Stimulated activated CD8-positive, alpha-beta memory T cell treated with anti-CD3 and anti-CD28 coated beads, Interleukin-7, amount 100 ng/mL, for 48 hours (primary cell): ENCODE measurements at regions not wholly inside any gene's neighbourhood (a gene's known extent, or its start where the extent isn't known, plus 50 kb on each side); places are given as distances from the start of the nearest gene placed in this dataset.
"Not testable (repeated sequence)": the region's sequence is repeated elsewhere in the genome, so short reads cannot be mapped to it uniquely, and the experiment has no call there.

Experiments used
- DNase-seq, 2 donors: peaks; one replicate each; pipeline ENCODE4 v3.0.0-alpha.2; 2020; ENCODE audit warnings: low read depth in 1 of 2; ENCODE audit errors: extremely low read depth in 1 of 2

GRCh38 chr5:36739751-36740221, 133.4 kb downstream of the SLC1A3 start:
- DNase-seq = peak; percentile 25 to 49

- DNase-seq = no peak
Measured at GRCh38 chr5:36740259-36740898, 134.0 kb downstream of the SLC1A3 start.

- no peak for DNase-seq
Measured at GRCh38 chr5:36741128-36741527, 134.7 kb downstream of the SLC1A3 start.

GRCh38 chr5:36743891-36744772, 132.4 kb upstream of the NIPBL start:
- DNase-seq = no peak

- DNase-seq = no peak
Measured at GRCh38 chr5:36744773-36745589, 131.6 kb upstream of the NIPBL start.

GRCh38 chr5:36747794-36748193, 128.8 kb upstream of the NIPBL start:
- not testable (repeated sequence) for DNase-seq

- no peak for DNase-seq
Measured at GRCh38 chr5:36751886-36752285, 124.7 kb upstream of the NIPBL start.

GRCh38 chr5:36755342-36755741, 121.2 kb upstream of the NIPBL start:
- no peak for DNase-seq

- DNase-seq = no peak
Measured at GRCh38 chr5:36755920-36756488, 120.6 kb upstream of the NIPBL start.

- DNase-seq = no peak
Measured at GRCh38 chr5:36756848-36757247, 119.7 kb upstream of the NIPBL start.

GRCh38 chr5:36759117-36759516, 117.5 kb upstream of the NIPBL start:
- no peak for DNase-seq

- DNase-seq = no peak
Measured at GRCh38 chr5:36763454-36763853, 113.1 kb upstream of the NIPBL start.

- DNase-seq = no peak
Measured at GRCh38 chr5:36765876-36766275, 110.7 kb upstream of the NIPBL start.

GRCh38 chr5:36766981-36767380, 109.6 kb upstream of the NIPBL start:
- no peak for DNase-seq

GRCh38 chr5:36768450-36768849, 108.1 kb upstream of the NIPBL start:
- no peak for DNase-seq

- no peak for DNase-seq
Measured at GRCh38 chr5:36769129-36769770, 107.3 kb upstream of the NIPBL start.

- DNase-seq = no peak
Measured at GRCh38 chr5:36770125-36770524, 106.4 kb upstream of the NIPBL start.

- DNase-seq = no peak
Measured at GRCh38 chr5:36772276-36773140, 104.1 kb upstream of the NIPBL start.

- DNase-seq = no peak
Measured at GRCh38 chr5:36777105-36777757, 99.3 kb upstream of the NIPBL start.
